H1 (cell line): ENCODE measurements at regions not wholly inside any gene's neighbourhood (a gene's known extent, or its start where the extent isn't known, plus 50 kb on each side); places are given as distances from the start of the nearest gene placed in this dataset.

Experiments
- CHD2 ChIP-seq: IDR thresholded peaks from 2 replicates; pipeline ENCODE4 v1.6.1; 2012; ENCODE audit warnings: low read length, improper control_type of control experiment
- EP300 ChIP-seq, 2 experiments: IDR thresholded peaks; 1 replicate in 1 of 2; 2 replicates in 1 of 2; pipeline ENCODE4 v1.6.1; 2011 to 2012; ENCODE audit warnings: low read depth in 2 of 2, low read length in 2 of 2, mild to moderate bottlenecking in 2 of 2, borderline replicate concordance in 1 of 2, inconsistent platforms in 1 of 2, moderate library complexity in 1 of 2
- EZH2 ChIP-seq: fragments of 200-600 bp; sonication (generic); IDR thresholded peaks from 2 replicates; pipeline ENCODE4 v1.7.1; 2012; ENCODE audit warnings: low read depth, mild to moderate bottlenecking, moderate library complexity, low read length, inconsistent platforms; ENCODE audit not compliant: severe bottlenecking
- SUZ12 ChIP-seq: fragments of 200-600 bp; sonication (generic); IDR thresholded peaks from 2 replicates; pipeline ENCODE4 v1.6.1; 2012; ENCODE audit warnings: mild to moderate bottlenecking, inconsistent platforms, low read length, moderate library complexity, mixed read lengths
- TAF7 ChIP-seq: optimal IDR thresholded peaks from 2 replicates; pipeline ENCODE3; 2011; ENCODE audit warnings: low read depth, mild to moderate bottlenecking, inconsistent platforms, low read length, moderate library complexity, borderline replicate concordance
- TCF12 ChIP-seq: IDR thresholded peaks from 2 replicates; pipeline ENCODE4 v1.6.1; 2011; ENCODE audit warnings: low read depth, mild to moderate bottlenecking, low read length
- USF2 ChIP-seq: IDR thresholded peaks from 2 replicates; pipeline ENCODE4 v1.6.1; 2011; ENCODE audit warnings: low read length, improper control_type of control experiment

GRCh38 chr4:97072666-97073065, 1070.6 kb downstream of the STPG2 start (continued):
- TF ChIP-seq EP300 (IDR thresholded peaks at IDR 0.05; ENCODE audit: borderline replicate concordance in 1 of 2, low read depth in 2 of 2, low read length in 2 of 2), result no peak
- no peak for TF ChIP-seq TCF12
- no peak for TF ChIP-seq TAF7
- TF ChIP-seq USF2, result no peak
- no peak for TF ChIP-seq EZH2
- TF ChIP-seq SUZ12, result no peak
- no peak for TF ChIP-seq CHD2
